Right lobe of liver (tissue), 6 donors: ENCODE measurements at regions not wholly inside any gene's neighbourhood (a gene's known extent, or its start where the extent isn't known, plus 50 kb on each side); places are given as distances from the start of the nearest gene placed in this dataset.

ENCODE experiments used
- ATAC-seq, 4 donors: fragments of 200-7000 bp; cut with Tn5 transposase; one replicate each; pipeline ENCODE4 v1.9.1; 2020; ENCODE audit warnings: mild to moderate bottlenecking in 4 of 4, moderate library complexity in 4 of 4
- DNase-seq, 3 donors: peaks; one replicate each; pipeline ENCODE4 v3.0.0-alpha.2; 2020
- H3K27ac ChIP-seq, 3 donors: fragments of 200-600 bp; one replicate each; pipeline ENCODE4 v1.8.0; 2022
- H3K27me3 ChIP-seq, 2 donors: fragments of 200-600 bp; one replicate each; pipeline ENCODE4 v1.8.0; 2022
- H3K36me3 ChIP-seq, 4 donors: fragments of 200-600 bp; sonication (generic) in 1 of 4; one replicate each; pipeline versions ENCODE4 v1.5.1 to v1.8.0; 2017 to 2022; ENCODE audit warnings: control low read depth in 1 of 4
- H3K4me1 ChIP-seq, 4 donors: fragments of 200-600 bp; sonication (generic) in 1 of 4; one replicate each; pipeline versions ENCODE4 v1.5.1 to v1.8.0; 2017 to 2022; ENCODE audit warnings: control low read depth in 1 of 4
- H3K4me3 ChIP-seq, 3 donors: fragments of 200-600 bp; one replicate each; pipeline ENCODE4 v1.8.0; 2022
- H3K9me3 ChIP-seq, 4 donors: fragments of 200-600 bp; sonication (generic) in 1 of 4; one replicate each; pipeline versions ENCODE4 v1.5.1 to v1.8.0; 2017 to 2022; ENCODE audit warnings: control low read depth in 1 of 4
- CTCF ChIP-seq, 4 donors: fragments of 200-600 bp in 3 of 4; fragments of 450-650 bp in 1 of 4; IDR thresholded peaks; one replicate each; pipeline versions ENCODE4 v1.5.1 to v1.8.0; 2016 to 2022; ENCODE audit warnings: antibody characterized with exemption in 4 of 4, mild to moderate bottlenecking in 2 of 4
- POLR2A ChIP-seq: fragments of 450-650 bp; IDR thresholded peaks from one replicate; pipeline ENCODE4 v1.6.1; 2017; ENCODE audit warnings: antibody characterized with exemption, mild to moderate bottlenecking
- WGBS: methylation state at CpG from one replicate; pipeline ENCODE4 v1.1.6; 2018; ENCODE audit warnings: low coverage, low lambda C conversion rate; ENCODE audit not compliant: insufficient coverage; ENCODE audit errors: missing lambda C conversion rate; 5-methylcytosine and 5-hydroxymethylcytosine counted together
- intact Hi-C, 2 donors: fragments of 100-400 bp; cut with DNase I; formaldehyde crosslinking; loops; one replicate each; pipeline versions ENCODE4 v1.11.2 to v1.14.1; 2022
- donor health status: DM: no; HTN: yes; CAD: no.
- donor health status: DM: no; HTN: no; CAD: no.
- donor health status: DM: no; HTN: no; CAD: no.
- donor health status: DM: no; HTN: yes; CAD: no.
- donor health status: DM: no; HTN: yes; CAD: no.

- H3K9me3 ChIP-seq = no peaks in the 10 kb centered on the region
- no peaks in the 10 kb centered on the region for H3K4me1 ChIP-seq
- ATAC-seq (no peak), DNase-seq (no peak)
- H3K27me3 ChIP-seq = no peaks in the 10 kb centered on the region
- WGBS = 59% methylated on average over 2 of the region's 2 CpGs
- intact Hi-C loops = no loop called here
- H3K27ac ChIP-seq = no peak overlapping the region
- TF ChIP-seq CTCF (IDR thresholded peaks at IDR 0.05) = no peak
- no peak for TF ChIP-seq POLR2A
- no peaks in the 10 kb centered on the region for H3K36me3 ChIP-seq
- H3K4me3 ChIP-seq = no peak overlapping the region
Observed at GRCh38 chr2:177106212-177106611, 106.4 kb upstream of the HNRNPA3 start.

DNA sequence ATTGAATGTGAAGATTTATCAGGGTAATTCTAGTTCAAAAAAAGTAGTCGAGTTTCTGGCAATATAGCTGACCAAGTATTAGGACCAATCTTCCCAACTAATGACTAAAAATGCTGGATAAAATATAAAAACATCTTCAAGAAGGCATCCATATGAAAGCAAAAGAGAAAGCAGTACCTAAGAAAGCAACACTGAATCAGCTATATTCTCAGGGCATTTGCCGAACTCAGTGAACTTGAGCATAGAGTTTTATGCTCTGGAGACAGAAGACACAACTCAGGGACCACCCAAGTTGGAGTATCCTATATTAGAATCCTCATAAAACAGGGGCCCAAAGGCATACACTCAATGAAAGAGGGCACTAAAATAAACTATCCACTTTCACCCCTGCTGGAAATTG, 103.7 kb upstream of the HNRNPA3 start:
- no peaks in the 10 kb centered on the region for H3K27me3 ChIP-seq
- ATAC-seq (no peak), DNase-seq (no peak)
- H3K4me3 ChIP-seq = no peak overlapping the region
- no peaks in the 10 kb centered on the region for H3K36me3 ChIP-seq
- H3K9me3 ChIP-seq = no peaks in the 10 kb centered on the region
- TF ChIP-seq CTCF (IDR thresholded peaks at IDR 0.05) (no peak), POLR2A (no peak)
- 73% methylated on average over 2 of the region's 2 CpGs for WGBS
- intact Hi-C loops = no loop called here
- no peaks in the 10 kb centered on the region for H3K4me1 ChIP-seq
- H3K27ac ChIP-seq = no peak overlapping the region

DNA sequence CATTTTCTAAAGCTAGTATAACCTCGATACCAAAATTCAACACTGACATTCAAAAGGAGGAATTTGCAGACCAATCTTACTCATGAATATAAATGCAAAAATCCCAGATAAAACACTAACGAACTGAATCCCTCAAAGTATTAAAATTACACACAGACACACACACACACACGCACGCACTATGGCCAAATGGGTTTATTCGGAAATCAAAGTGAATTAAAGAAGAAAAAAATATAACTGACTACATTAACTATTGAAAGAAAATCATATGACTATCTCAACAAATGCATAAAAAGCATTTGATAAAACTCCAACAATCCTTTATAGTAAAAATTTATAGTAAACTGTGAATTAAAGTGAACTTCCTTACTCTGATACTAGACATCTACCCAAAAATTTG, 97.9 kb upstream of the HNRNPA3 start:
- H3K4me1 ChIP-seq = no peaks in the 10 kb centered on the region
- no peak for DNase-seq
- H3K9me3 ChIP-seq = no peaks in the 10 kb centered on the region
- H3K4me3 ChIP-seq = no peak overlapping the region
- no peaks in the 10 kb centered on the region for H3K36me3 ChIP-seq
- no peak overlapping the region for H3K27ac ChIP-seq
- no peak for ATAC-seq
- no peaks in the 10 kb centered on the region for H3K27me3 ChIP-seq
- no peak for TF ChIP-seq POLR2A
- TF ChIP-seq CTCF (IDR thresholded peaks at IDR 0.05) = no peak
- 87% methylated on average over 5 of the region's 5 CpGs for WGBS
- intact Hi-C loops = no loop called here

- 80% methylated on average over 3 of the region's 3 CpGs for WGBS
Observed at GRCh38 chr2:177117755-177118154, 94.8 kb upstream of the HNRNPA3 start.

More at GRCh38 chr2:177117755-177118154, 94.8 kb upstream of the HNRNPA3 start:
- no peaks in the 10 kb centered on the region for H3K36me3 ChIP-seq
- H3K27ac ChIP-seq = no peak overlapping the region
- ATAC-seq (no peak), DNase-seq (no peak)
- no peaks in the 10 kb centered on the region for H3K27me3 ChIP-seq
- no peaks in the 10 kb centered on the region for H3K4me1 ChIP-seq
- H3K9me3 ChIP-seq = no peaks in the 10 kb centered on the region
- intact Hi-C loops = no loop called here
- TF ChIP-seq POLR2A (no peak), CTCF (IDR thresholded peaks at IDR 0.05) (no peak)
- no peak overlapping the region for H3K4me3 ChIP-seq
